ENCODE measurements at regions not wholly inside any gene's neighbourhood (a gene's known extent, or its start where the extent isn't known, plus 50 kb on each side); places are given as distances from the start of the nearest gene placed in this dataset.

DNA sequence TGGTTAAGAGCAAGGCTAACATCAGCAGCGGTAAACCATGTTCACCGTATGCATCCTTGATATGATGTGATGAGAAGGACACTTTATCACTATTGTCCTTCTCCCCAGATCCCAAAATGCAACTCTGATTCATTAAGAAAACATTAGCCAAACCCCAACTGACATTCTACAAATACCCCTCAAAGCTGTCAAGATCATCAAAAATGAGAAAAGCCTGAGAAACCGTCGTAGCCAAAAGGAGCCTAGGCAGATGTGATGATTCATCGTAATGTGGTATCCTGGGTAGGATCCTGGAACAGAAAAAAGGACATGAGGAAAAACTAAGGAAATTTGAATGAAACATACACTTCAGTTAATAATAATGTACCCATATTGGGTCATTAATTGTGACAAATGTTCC lies 67.3 kb upstream of the ST6GAL2 start:
- no CpG with 5 or more reads among the region's 5 CpGs for WGBS (ENCODE audit: insufficient coverage)
- H3K4me1 Mint-ChIP-seq, result no peaks in the 10 kb centered on the region
- no peaks in the 10 kb centered on the region for H3K36me3 ChIP-seq (replicated peaks in 1 of 2; ENCODE audit: control insufficient read depth in 1 of 2, insufficient read depth in 2 of 2, low read length in 2 of 2)

DNA sequence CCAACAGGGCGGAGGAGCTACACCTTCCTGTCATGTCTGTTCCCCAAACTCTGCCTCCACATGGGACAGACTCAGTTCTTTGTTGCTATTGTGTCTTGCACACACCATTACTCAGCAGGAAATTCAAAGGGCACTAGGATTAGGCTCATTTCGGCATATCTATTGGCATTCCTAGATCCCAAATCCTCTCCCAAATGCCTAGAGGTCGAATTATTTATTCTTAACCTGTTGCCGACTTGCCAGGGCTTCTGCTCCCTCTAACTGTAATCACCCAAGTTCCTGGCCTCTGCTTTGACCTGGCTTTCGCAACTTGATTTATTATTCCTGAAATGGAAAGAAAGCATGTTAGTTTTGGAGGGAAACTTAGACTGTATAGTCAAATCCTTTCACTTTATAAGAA lies 67.8 kb upstream of the ST6GAL2 start:
- Histone ChIP-seq H3K36me3 (replicated peaks in 1 of 2; ENCODE audit: control insufficient read depth in 1 of 2, insufficient read depth in 2 of 2, low read length in 2 of 2) (no peaks in the 10 kb centered on the region), H3K9me3 (replicated peaks in 1 of 2; ENCODE audit: control insufficient read depth in 1 of 2, insufficient read depth in 1 of 2, low read length in 2 of 2) (peaks cover 0 to 5% of the 10 kb centered on the region in 2 donors), H3K4me2 (replicated peaks; ENCODE audit: extremely low read depth, low read length, poor library complexity, severe bottlenecking) (no peak overlapping the region), H3K9ac (ENCODE audit: insufficient read depth, low read length, poor library complexity, severe bottlenecking) (no peak overlapping the region), H4K20me1 (ENCODE audit: insufficient read depth, low read length) (no peaks in the 10 kb centered on the region), H3K79me2 (ENCODE audit: insufficient read depth, low read length) (no peaks in the 10 kb centered on the region), H3K27ac (ENCODE audit: low read depth in 1 of 2, low read length in 2 of 2) (no peak overlapping the region), H3K4me1 (ENCODE audit: control insufficient read depth in 1 of 2, insufficient read depth in 2 of 2, low read length in 2 of 2) (no peaks in the 10 kb centered on the region), H3K4me3 (replicated peaks in 1 of 3; ENCODE audit: low read depth in 2 of 3, low read length in 3 of 3) (no peak overlapping the region), H3K27me3 (ENCODE audit: control insufficient read depth in 2 of 2, insufficient read depth in 2 of 2, low read length in 2 of 2) (no peaks in the 10 kb centered on the region), H2AFZ (ENCODE audit: insufficient read depth, low read depth, low read length, poor library complexity, severe bottlenecking) (no peak overlapping the region)
- Mint-ChIP-seq H3K36me3 (no peaks in the 10 kb centered on the region), H3K27ac (no peak overlapping the region), H3K4me3 (no peak overlapping the region), H3K4me1 (no peaks in the 10 kb centered on the region), H3K9me3 (peaks cover 0 to 9% (median 3%) of the 10 kb centered on the region in 7 donors), H3K27me3 (ENCODE audit: low read depth in 3 of 3) (peaks cover 0 to 2% (median 0%) of the 10 kb centered on the region in 3 donors)
- intact Hi-C loops (cut with micrococcal nuclease), result no loop called here
- WGBS (ENCODE audit: insufficient coverage), result 83% methylated on average over 3 of the region's 5 CpGs
- TF ChIP-seq, protein P1, sequence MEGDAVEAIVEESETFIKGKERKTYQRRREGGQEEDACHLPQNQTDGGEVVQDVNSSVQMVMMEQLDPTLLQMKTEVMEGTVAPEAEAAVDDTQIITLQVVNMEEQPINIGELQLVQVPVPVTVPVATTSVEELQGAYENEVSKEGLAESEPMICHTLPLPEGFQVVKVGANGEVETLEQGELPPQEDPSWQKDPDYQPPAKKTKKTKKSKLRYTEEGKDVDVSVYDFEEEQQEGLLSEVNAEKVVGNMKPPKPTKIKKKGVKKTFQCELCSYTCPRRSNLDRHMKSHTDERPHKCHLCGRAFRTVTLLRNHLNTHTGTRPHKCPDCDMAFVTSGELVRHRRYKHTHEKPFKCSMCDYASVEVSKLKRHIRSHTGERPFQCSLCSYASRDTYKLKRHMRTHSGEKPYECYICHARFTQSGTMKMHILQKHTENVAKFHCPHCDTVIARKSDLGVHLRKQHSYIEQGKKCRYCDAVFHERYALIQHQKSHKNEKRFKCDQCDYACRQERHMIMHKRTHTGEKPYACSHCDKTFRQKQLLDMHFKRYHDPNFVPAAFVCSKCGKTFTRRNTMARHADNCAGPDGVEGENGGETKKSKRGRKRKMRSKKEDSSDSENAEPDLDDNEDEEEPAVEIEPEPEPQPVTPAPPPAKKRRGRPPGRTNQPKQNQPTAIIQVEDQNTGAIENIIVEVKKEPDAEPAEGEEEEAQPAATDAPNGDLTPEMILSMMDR (IDR thresholded peaks at IDR 0.05), result no peak
- no peak for DNase-seq

More for the DNA sequence above, 67.3 kb upstream of the ST6GAL2 start:
- Histone ChIP-seq H4K20me1 (ENCODE audit: insufficient read depth, low read length) (no peaks in the 10 kb centered on the region), H3K79me2 (ENCODE audit: insufficient read depth, low read length) (no peaks in the 10 kb centered on the region), H3K4me3 (replicated peaks in 1 of 3; ENCODE audit: low read depth in 2 of 3, low read length in 3 of 3) (no peak overlapping the region), H3K4me2 (replicated peaks; ENCODE audit: extremely low read depth, low read length, poor library complexity, severe bottlenecking) (no peak overlapping the region), H3K4me1 (ENCODE audit: control insufficient read depth in 1 of 2, insufficient read depth in 2 of 2, low read length in 2 of 2) (no peaks in the 10 kb centered on the region), H3K9ac (ENCODE audit: insufficient read depth, low read length, poor library complexity, severe bottlenecking) (no peak overlapping the region), H2AFZ (ENCODE audit: insufficient read depth, low read depth, low read length, poor library complexity, severe bottlenecking) (no peak overlapping the region), H3K27ac (ENCODE audit: low read depth in 1 of 2, low read length in 2 of 2) (no peak overlapping the region), H3K27me3 (ENCODE audit: control insufficient read depth in 2 of 2, insufficient read depth in 2 of 2, low read length in 2 of 2) (no peaks in the 10 kb centered on the region), H3K9me3 (replicated peaks in 1 of 2; ENCODE audit: control insufficient read depth in 1 of 2, insufficient read depth in 1 of 2, low read length in 2 of 2) (peaks cover 0 to 5% of the 10 kb centered on the region in 2 donors)
- Mint-ChIP-seq H3K27me3 (ENCODE audit: low read depth in 3 of 3) (peaks cover 0 to 2% (median 0%) of the 10 kb centered on the region in 3 donors), H3K36me3 (no peaks in the 10 kb centered on the region), H3K4me3 (no peak overlapping the region), H3K27ac (no peak overlapping the region), H3K9me3 (peaks cover 0 to 7% (median 3%) of the 10 kb centered on the region in 7 donors)
- TF ChIP-seq, protein P1 (IDR thresholded peaks at IDR 0.05), result no peak
- no peak for DNase-seq
- intact Hi-C loops (cut with micrococcal nuclease), result no loop called here

Measured in CD14-positive monocyte (primary cell).